BLaER1 (cell line): ENCODE measurements at regions not wholly inside any gene's neighbourhood (a gene's known extent, or its start where the extent isn't known, plus 50 kb on each side); places are given as distances from the start of the nearest gene placed in this dataset.

Experiments
- H3K27ac ChIP-seq: shearing (Covaris generic); formaldehyde crosslinking; 2 replicates; pipeline ENCODE4 v1.8.1; 2022
- H3K27me3 ChIP-seq: shearing (Covaris generic); formaldehyde crosslinking; 2 replicates; pipeline ENCODE4 v1.8.1; 2022
- H3K36me3 ChIP-seq: shearing (Covaris generic); formaldehyde crosslinking; 2 replicates; pipeline ENCODE4 v1.8.1; 2022
- H3K4me1 ChIP-seq: shearing (Covaris generic); formaldehyde crosslinking; 2 replicates; pipeline ENCODE4 v1.8.1; 2022
- H3K4me2 ChIP-seq: shearing (Covaris generic); formaldehyde crosslinking; 2 replicates; pipeline ENCODE4 v1.8.1; 2022
- H3K4me3 ChIP-seq: shearing (Covaris generic); formaldehyde crosslinking; 2 replicates; pipeline ENCODE4 v1.8.1; 2022
- H3K9ac ChIP-seq: shearing (Covaris generic); formaldehyde crosslinking; 2 replicates; pipeline ENCODE4 v1.8.1; 2022
- H3K9me3 ChIP-seq: shearing (Covaris generic); formaldehyde crosslinking; 2 replicates; pipeline ENCODE4 v1.8.1; 2022
- H4K20me1 ChIP-seq: shearing (Covaris generic); formaldehyde crosslinking; 2 replicates; pipeline ENCODE4 v1.8.1; 2022
- Cebpa-rat ChIP-seq: shearing (Covaris generic); IDR thresholded peaks from 2 replicates; pipeline ENCODE4 v1.8.1; 2022

DNA sequence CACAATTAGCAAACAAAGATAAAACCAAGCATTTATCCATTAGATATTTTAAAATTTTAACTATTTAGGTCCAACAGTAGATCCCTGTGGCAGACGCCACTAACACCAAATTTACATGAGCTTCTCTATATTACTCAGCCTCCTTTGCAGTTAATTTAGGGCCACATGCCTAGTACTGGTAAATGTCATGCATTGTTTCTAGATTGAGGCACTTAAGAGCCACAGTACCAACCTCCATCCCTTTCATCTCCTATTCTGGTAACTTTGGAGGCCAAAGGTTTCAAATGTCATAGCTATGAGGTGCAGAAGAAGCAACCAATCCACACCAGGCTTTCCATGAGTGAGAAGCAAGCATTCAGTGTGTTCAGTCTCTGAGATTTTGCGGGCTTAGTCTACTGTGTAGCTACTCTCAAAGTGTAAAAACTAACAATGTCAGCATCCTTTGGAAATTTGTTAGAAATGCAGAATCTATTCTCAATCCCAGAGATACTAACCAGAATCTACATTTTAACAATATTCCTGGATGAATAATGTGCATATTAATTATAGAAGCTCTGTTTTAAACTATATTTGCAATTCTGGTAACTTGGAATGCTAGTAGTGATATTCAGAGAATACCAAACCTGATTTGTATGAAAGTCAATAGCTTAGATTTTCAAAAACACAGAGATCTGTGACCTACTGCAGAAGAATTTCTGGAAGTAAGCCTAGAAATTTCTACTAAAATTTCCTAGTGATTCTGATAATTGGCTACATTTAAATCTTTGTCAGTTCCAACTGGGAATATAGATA lies 206.3 kb upstream of the CD96 start:
- no peak for TF ChIP-seq Cebpa-rat
- H3K27ac ChIP-seq: peak overlapping the region; percentile 56; the same call in 1 of the 2 replicates

DNA sequence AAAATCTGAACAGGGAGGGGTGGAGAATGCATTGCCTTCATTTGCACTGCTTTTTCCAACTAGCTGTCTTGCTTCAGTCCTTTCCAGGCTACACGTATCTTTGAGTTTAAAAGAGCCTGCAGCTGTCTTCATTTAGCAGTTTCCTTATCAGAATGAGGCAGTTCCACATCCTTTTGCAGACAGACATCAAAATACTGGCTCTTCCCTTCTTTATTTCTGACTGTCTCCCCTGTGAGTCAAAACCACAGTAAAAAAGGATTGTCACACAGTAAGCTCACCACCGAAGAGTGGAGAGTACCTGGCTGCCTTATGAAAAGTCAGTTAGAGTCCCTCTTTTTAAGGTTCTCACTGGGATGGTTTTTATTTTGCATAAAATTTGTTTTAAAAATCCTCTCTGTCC lies 205.5 kb upstream of the CD96 start:
- Histone ChIP-seq H3K9ac (peak overlapping the region; percentile 21; the same call in 1 of the 2 replicates), H3K4me3 (no peak overlapping the region), H4K20me1 (no peaks in the 10 kb centered on the region), H3K36me3 (no peaks in the 10 kb centered on the region), H3K27me3 (no peaks in the 10 kb centered on the region), H3K4me1 (peaks cover 53% of the 10 kb centered on the region), H3K9me3 (peaks cover 25% of the 10 kb centered on the region), H3K4me2 (peak overlapping the region; percentile 55), H3K27ac (peak overlapping the region; percentile 56; the same call in 1 of the 2 replicates)
- TF ChIP-seq Cebpa-rat: no peak

More for the DNA sequence above, 206.3 kb upstream of the CD96 start:
- peaks cover 53% of the 10 kb centered on the region for H3K4me1 ChIP-seq
- H3K36me3 ChIP-seq: no peaks in the 10 kb centered on the region
- H3K27me3 ChIP-seq: no peaks in the 10 kb centered on the region
- H4K20me1 ChIP-seq: no peaks in the 10 kb centered on the region
- no peak overlapping the region for H3K9ac ChIP-seq
- peaks cover 17% of the 10 kb centered on the region for H3K9me3 ChIP-seq
- H3K4me3 ChIP-seq: no peak overlapping the region
- H3K4me2 ChIP-seq: peak overlapping the region; percentile 55

DNA sequence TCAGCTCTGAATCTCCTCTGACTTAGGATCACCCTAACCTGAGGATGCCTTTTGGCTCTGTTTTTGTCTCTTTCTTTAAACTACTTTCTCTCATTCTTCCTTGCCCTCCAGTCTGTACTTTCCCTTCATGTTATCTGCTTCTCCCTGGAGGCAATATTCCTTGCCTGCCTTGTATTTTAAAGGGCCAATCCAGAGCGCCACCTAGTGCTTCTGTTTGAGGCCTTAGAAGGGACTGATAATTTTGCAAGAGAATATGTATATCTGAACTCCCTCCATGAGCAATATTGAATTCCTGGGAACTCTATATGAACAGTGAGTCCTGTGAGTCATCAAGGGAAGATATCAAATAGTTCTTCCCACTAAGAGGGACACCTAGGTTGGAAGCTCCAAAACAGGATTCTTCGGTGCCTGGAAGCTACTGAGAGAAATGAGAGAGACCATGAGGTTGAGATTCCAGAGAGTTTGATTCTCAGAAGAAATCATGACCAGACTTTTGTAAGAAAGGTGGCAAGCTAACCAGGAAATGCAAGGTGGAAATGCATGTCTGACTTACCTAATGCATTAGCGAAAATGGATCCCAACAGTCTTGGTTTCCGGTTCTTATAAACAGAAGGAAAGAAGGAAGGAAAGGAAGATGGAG lies 203.8 kb upstream of the CD96 start:
- Histone ChIP-seq H3K4me3 (no peak overlapping the region), H3K9me3 (peaks cover 32% of the 10 kb centered on the region), H3K27ac (no peak overlapping the region), H4K20me1 (no peaks in the 10 kb centered on the region), H3K9ac (no peak overlapping the region), H3K36me3 (no peaks in the 10 kb centered on the region), H3K27me3 (no peaks in the 10 kb centered on the region), H3K4me1 (peaks cover 41% of the 10 kb centered on the region), H3K4me2 (0 out of 2 replicates have a peak overlapping the region, but pooled peaks have one; percentile 19)
- no peak for TF ChIP-seq Cebpa-rat

DNA sequence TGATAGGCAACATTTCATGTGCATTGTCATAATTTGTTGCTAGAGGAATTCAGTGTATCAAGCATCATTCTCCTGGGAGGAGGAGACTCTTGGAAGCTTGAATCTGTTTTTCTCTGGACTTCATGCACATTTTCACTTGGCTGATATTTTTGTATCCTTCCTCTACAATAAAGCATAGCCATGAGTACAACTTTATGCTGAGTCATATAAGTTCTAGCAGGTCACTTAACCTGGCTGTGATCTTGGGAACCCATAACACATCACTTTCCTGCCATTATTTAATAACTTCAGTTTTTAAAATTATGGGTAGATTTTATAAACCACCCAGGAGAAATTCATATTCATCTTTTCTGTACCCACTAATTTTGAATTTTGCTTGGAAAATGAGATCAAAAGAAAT lies 203.0 kb upstream of the CD96 start:
- Histone ChIP-seq H3K36me3 (no peaks in the 10 kb centered on the region), H3K4me3 (no peak overlapping the region), H3K27ac (no peak overlapping the region), H3K9ac (no peak overlapping the region), H3K4me2 (no peak overlapping the region), H3K4me1 (peaks cover 39% of the 10 kb centered on the region), H3K27me3 (no peaks in the 10 kb centered on the region), H4K20me1 (no peaks in the 10 kb centered on the region), H3K9me3 (peaks cover 32% of the 10 kb centered on the region)
- TF ChIP-seq Cebpa-rat: no peak

DNA sequence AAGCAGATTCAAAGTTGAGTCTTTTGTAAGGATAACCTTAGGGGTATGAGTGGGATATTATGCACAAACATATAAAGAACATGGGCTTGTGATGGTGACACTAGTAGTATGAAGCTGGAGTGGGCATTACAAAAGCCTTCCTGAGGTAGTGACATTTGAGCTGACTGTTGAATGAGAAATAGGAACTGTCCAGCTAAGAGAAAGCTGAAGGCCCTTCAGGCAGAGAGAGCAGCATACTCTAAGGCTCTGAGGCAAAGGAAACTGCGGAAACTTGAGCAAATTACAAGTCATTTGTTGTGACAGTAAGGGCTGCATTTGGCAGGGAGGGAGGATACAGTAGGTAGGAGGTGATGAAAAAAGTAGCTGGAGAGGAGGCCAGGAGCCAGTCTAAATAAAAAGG lies 190.7 kb upstream of the CD96 start:
- H4K20me1 ChIP-seq: no peaks in the 10 kb centered on the region
- H3K4me3 ChIP-seq: no peak overlapping the region
- no peaks in the 10 kb centered on the region for H3K27me3 ChIP-seq
- no peak overlapping the region for H3K9ac ChIP-seq
- H3K27ac ChIP-seq: no peak overlapping the region
- no peak for TF ChIP-seq Cebpa-rat
- H3K36me3 ChIP-seq: no peaks in the 10 kb centered on the region
- H3K4me2 ChIP-seq: no peak overlapping the region
- peaks cover 27% of the 10 kb centered on the region for H3K9me3 ChIP-seq
- no peaks in the 10 kb centered on the region for H3K4me1 ChIP-seq

DNA sequence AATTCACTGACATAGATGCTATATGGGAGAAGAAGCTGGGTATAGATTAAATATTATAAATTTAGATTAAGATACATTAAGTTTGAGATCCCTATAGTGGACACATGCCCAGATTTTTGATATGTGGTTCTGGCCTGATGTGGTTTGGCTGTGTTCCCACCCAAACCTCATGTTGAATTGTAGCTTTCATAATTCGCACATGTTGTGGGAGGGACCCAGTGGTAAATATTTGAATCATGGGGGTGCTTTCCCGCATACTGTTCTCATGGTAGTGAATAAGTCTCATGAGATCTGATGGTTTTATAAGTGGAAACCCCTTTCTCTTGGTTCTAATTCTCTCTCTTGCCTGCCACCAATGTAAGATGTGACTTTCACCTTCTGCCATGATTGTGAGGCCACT lies 189.4 kb upstream of the CD96 start:
- no peaks in the 10 kb centered on the region for H4K20me1 ChIP-seq
- no peak overlapping the region for H3K4me3 ChIP-seq
- no peaks in the 10 kb centered on the region for H3K4me1 ChIP-seq
- no peaks in the 10 kb centered on the region for H3K36me3 ChIP-seq
- H3K27ac ChIP-seq: no peak overlapping the region
- no peaks in the 10 kb centered on the region for H3K27me3 ChIP-seq
- TF ChIP-seq Cebpa-rat: no peak
- no peak overlapping the region for H3K4me2 ChIP-seq
- peaks cover 17% of the 10 kb centered on the region for H3K9me3 ChIP-seq
- no peak overlapping the region for H3K9ac ChIP-seq

GRCh38 chr3:111359261-111360030 lies 182.6 kb upstream of the CD96 start:
- Histone ChIP-seq H3K4me3 (no peak overlapping the region), H3K4me1 (peaks cover 14% of the 10 kb centered on the region; the same call in 1 of the 2 replicates), H3K4me2 (no peak overlapping the region), H4K20me1 (no peaks in the 10 kb centered on the region), H3K27ac (no peak overlapping the region), H3K36me3 (no peaks in the 10 kb centered on the region), H3K27me3 (no peaks in the 10 kb centered on the region), H3K9ac (no peak overlapping the region), H3K9me3 (0 out of 2 replicates have a peak, but pooled peaks cover 8% of the 10 kb centered on the region)
- no peak for TF ChIP-seq Cebpa-rat

DNA sequence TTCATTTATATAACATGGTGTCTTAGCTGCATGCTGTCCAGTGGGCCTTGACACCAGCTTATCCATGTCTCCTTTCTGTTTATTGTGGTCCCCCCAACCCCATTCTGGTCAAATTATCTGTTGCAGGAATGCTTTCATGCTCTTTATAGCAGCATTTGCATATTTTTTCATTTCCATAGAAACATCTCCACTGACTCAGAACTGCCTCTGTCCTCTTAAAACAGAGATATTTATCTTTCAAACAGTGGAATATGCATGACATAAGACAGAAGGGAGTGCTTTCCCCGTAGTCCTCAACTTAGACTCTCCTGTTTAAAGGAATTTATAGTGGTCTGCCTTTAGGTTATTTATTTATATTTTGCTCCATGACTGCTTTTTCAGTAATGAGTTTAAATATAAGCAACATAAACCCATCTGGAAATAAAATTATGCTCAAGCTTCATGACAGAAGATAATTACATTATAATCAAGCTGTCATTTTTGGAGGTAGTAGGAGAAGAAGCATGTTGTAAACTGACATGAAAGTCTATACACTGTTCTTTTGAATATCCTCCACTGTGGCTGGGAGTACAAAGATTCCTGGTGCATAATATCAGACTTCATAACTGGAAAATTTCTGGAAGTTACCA lies 179.5 kb upstream of the CD96 start:
- 0 out of 2 replicates have a peak, but pooled peaks cover 8% of the 10 kb centered on the region for H3K9me3 ChIP-seq
- no peak for TF ChIP-seq Cebpa-rat
- H3K36me3 ChIP-seq: no peaks in the 10 kb centered on the region
- no peaks in the 10 kb centered on the region for H3K27me3 ChIP-seq
- H3K4me3 ChIP-seq: no peak overlapping the region
- no peak overlapping the region for H3K4me2 ChIP-seq
- no peaks in the 10 kb centered on the region for H4K20me1 ChIP-seq
- no peak overlapping the region for H3K9ac ChIP-seq
- peaks cover 14% of the 10 kb centered on the region; the same call in 1 of the 2 replicates for H3K4me1 ChIP-seq
- no peak overlapping the region for H3K27ac ChIP-seq

DNA sequence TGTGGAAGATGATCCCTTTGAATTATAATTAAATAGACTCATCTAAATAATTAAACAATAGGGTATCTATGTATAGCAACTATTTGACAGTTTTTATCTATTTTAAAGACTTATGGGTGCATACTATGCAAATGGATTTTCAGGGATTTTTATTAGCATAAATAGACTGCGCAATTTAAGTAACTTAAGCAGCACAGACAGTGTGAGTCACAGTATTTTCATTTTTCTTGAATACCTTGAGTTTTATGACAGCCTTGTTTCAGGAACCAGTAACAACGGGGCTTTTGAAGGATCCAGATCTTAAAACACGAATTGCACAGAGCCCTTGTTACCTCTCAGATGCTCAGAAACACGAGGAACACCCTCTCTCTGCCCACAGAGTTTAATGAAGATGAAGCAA lies 175.5 kb upstream of the CD96 start:
- Histone ChIP-seq H3K4me1 (peaks cover 14% of the 10 kb centered on the region; the same call in 1 of the 2 replicates), H3K9me3 (peaks cover 13% of the 10 kb centered on the region), H3K4me2 (no peak overlapping the region), H4K20me1 (no peaks in the 10 kb centered on the region), H3K36me3 (no peaks in the 10 kb centered on the region), H3K9ac (no peak overlapping the region), H3K27ac (no peak overlapping the region), H3K4me3 (no peak overlapping the region), H3K27me3 (no peaks in the 10 kb centered on the region)
- TF ChIP-seq Cebpa-rat: no peak
